ENCODE measurements at regions not wholly inside any gene's neighbourhood (a gene's known extent, or its start where the extent isn't known, plus 50 kb on each side); places are given as distances from the start of the nearest gene placed in this dataset.

- Mint-ChIP-seq H3K9me3 (no peaks in the 10 kb centered on the region), H3K4me3 (no peak overlapping the region), H3K27ac (no peak overlapping the region), H3K4me1 (ENCODE audit: low read depth) (no peaks in the 10 kb centered on the region), H3K36me3 (ENCODE audit: low read depth) (no peaks in the 10 kb centered on the region), H3K27me3 (ENCODE audit: low read depth) (no peaks in the 10 kb centered on the region)
- DNase-seq (ENCODE audit: low spot score): no peak
Measured at GRCh38 chr2:220491670-220492069, 864.2 kb downstream of the SLC4A3 start.

GRCh38 chr2:220493871-220494525 is 866.6 kb downstream of the SLC4A3 start:
- no peak overlapping the region for H3K27ac Mint-ChIP-seq
- no peak for DNase-seq (ENCODE audit: low spot score)
- no peaks in the 10 kb centered on the region for H3K27me3 Mint-ChIP-seq (ENCODE audit: low read depth)
- peaks cover 1% of the 10 kb centered on the region for H3K4me1 Mint-ChIP-seq (ENCODE audit: low read depth)
- no peaks in the 10 kb centered on the region for H3K36me3 Mint-ChIP-seq (ENCODE audit: low read depth)
- no peaks in the 10 kb centered on the region for H3K9me3 Mint-ChIP-seq
- H3K4me3 Mint-ChIP-seq: no peak overlapping the region

GRCh38 chr2:220496513-220496912 is 869.1 kb downstream of the SLC4A3 start:
- Mint-ChIP-seq H3K4me1 (ENCODE audit: low read depth) (peaks cover 2% of the 10 kb centered on the region), H3K27ac (no peak overlapping the region), H3K27me3 (ENCODE audit: low read depth) (no peaks in the 10 kb centered on the region), H3K36me3 (ENCODE audit: low read depth) (no peaks in the 10 kb centered on the region), H3K9me3 (no peaks in the 10 kb centered on the region), H3K4me3 (no peak overlapping the region)
- no peak for DNase-seq (ENCODE audit: low spot score)

GRCh38 chr2:220499225-220499624 is 871.8 kb downstream of the SLC4A3 start:
- Mint-ChIP-seq H3K4me1 (ENCODE audit: low read depth) (peaks cover 2% of the 10 kb centered on the region), H3K36me3 (ENCODE audit: low read depth) (no peaks in the 10 kb centered on the region), H3K9me3 (no peaks in the 10 kb centered on the region), H3K27ac (no peak overlapping the region), H3K4me3 (no peak overlapping the region), H3K27me3 (ENCODE audit: low read depth) (no peaks in the 10 kb centered on the region)
- peak; percentile 8 for DNase-seq (ENCODE audit: low spot score)

GRCh38 chr2:220502539-220502938 is 875.1 kb downstream of the SLC4A3 start:
- no peak overlapping the region for H3K27ac Mint-ChIP-seq
- H3K4me1 Mint-ChIP-seq (ENCODE audit: low read depth): peaks cover 2% of the 10 kb centered on the region
- no peak overlapping the region for H3K4me3 Mint-ChIP-seq
- DNase-seq (ENCODE audit: low spot score): no peak
- H3K36me3 Mint-ChIP-seq (ENCODE audit: low read depth): no peaks in the 10 kb centered on the region
- H3K27me3 Mint-ChIP-seq (ENCODE audit: low read depth): no peaks in the 10 kb centered on the region
- H3K9me3 Mint-ChIP-seq: no peaks in the 10 kb centered on the region

- DNase-seq (ENCODE audit: low spot score): no peak
- Mint-ChIP-seq H3K9me3 (no peaks in the 10 kb centered on the region), H3K4me1 (ENCODE audit: low read depth) (peaks cover 2% of the 10 kb centered on the region), H3K27me3 (ENCODE audit: low read depth) (no peaks in the 10 kb centered on the region), H3K4me3 (no peak overlapping the region), H3K36me3 (ENCODE audit: low read depth) (no peaks in the 10 kb centered on the region), H3K27ac (no peak overlapping the region)
Measured at GRCh38 chr2:220503431-220503830, 876.0 kb downstream of the SLC4A3 start.

GRCh38 chr2:220504938-220505503 is 877.6 kb downstream of the SLC4A3 start:
- Mint-ChIP-seq H3K9me3 (no peaks in the 10 kb centered on the region), H3K27ac (no peak overlapping the region), H3K4me3 (no peak overlapping the region), H3K36me3 (ENCODE audit: low read depth) (no peaks in the 10 kb centered on the region), H3K4me1 (ENCODE audit: low read depth) (no peaks in the 10 kb centered on the region), H3K27me3 (ENCODE audit: low read depth) (no peaks in the 10 kb centered on the region)
- no peak for DNase-seq (ENCODE audit: low spot score)

- no peak overlapping the region for H3K4me3 Mint-ChIP-seq
- H3K27me3 Mint-ChIP-seq (ENCODE audit: low read depth): no peaks in the 10 kb centered on the region
Measured at GRCh38 chr2:220506466-220506865, 879.0 kb downstream of the SLC4A3 start.

GRCh38 chr2:220509096-220509757 is 881.8 kb downstream of the SLC4A3 start:
- Mint-ChIP-seq H3K27me3 (ENCODE audit: low read depth) (no peaks in the 10 kb centered on the region), H3K4me1 (ENCODE audit: low read depth) (no peaks in the 10 kb centered on the region), H3K36me3 (ENCODE audit: low read depth) (no peaks in the 10 kb centered on the region), H3K27ac (no peak overlapping the region), H3K4me3 (no peak overlapping the region), H3K9me3 (no peaks in the 10 kb centered on the region)
- no peak for DNase-seq (ENCODE audit: low spot score)

More at GRCh38 chr2:220506466-220506865, 879.0 kb downstream of the SLC4A3 start:
- DNase-seq (ENCODE audit: low spot score): no peak
- H3K27ac Mint-ChIP-seq: no peak overlapping the region
- no peaks in the 10 kb centered on the region for H3K36me3 Mint-ChIP-seq (ENCODE audit: low read depth)
- H3K4me1 Mint-ChIP-seq (ENCODE audit: low read depth): no peaks in the 10 kb centered on the region
- H3K9me3 Mint-ChIP-seq: no peaks in the 10 kb centered on the region

- DNase-seq (ENCODE audit: low spot score): no peak
- H3K36me3 Mint-ChIP-seq (ENCODE audit: low read depth): no peaks in the 10 kb centered on the region
- no peak overlapping the region for H3K27ac Mint-ChIP-seq
- no peaks in the 10 kb centered on the region for H3K9me3 Mint-ChIP-seq
- no peaks in the 10 kb centered on the region for H3K27me3 Mint-ChIP-seq (ENCODE audit: low read depth)
- no peaks in the 10 kb centered on the region for H3K4me1 Mint-ChIP-seq (ENCODE audit: low read depth)
- no peak overlapping the region for H3K4me3 Mint-ChIP-seq
Measured at GRCh38 chr2:220509966-220510365, 882.5 kb downstream of the SLC4A3 start.

GRCh38 chr2:220510668-220511067 is 883.2 kb downstream of the SLC4A3 start:
- no peak for DNase-seq (ENCODE audit: low spot score)
- Mint-ChIP-seq H3K4me3 (no peak overlapping the region), H3K27ac (no peak overlapping the region), H3K36me3 (ENCODE audit: low read depth) (no peaks in the 10 kb centered on the region), H3K9me3 (no peaks in the 10 kb centered on the region), H3K4me1 (ENCODE audit: low read depth) (no peaks in the 10 kb centered on the region), H3K27me3 (ENCODE audit: low read depth) (no peaks in the 10 kb centered on the region)

GRCh38 chr2:220512419-220512818 is 885.0 kb downstream of the SLC4A3 start:
- Mint-ChIP-seq H3K27ac (no peak overlapping the region), H3K27me3 (ENCODE audit: low read depth) (no peaks in the 10 kb centered on the region), H3K36me3 (ENCODE audit: low read depth) (no peaks in the 10 kb centered on the region), H3K9me3 (no peaks in the 10 kb centered on the region), H3K4me3 (no peak overlapping the region), H3K4me1 (ENCODE audit: low read depth) (no peaks in the 10 kb centered on the region)
- DNase-seq (ENCODE audit: low spot score): no peak

- no peaks in the 10 kb centered on the region for H3K9me3 Mint-ChIP-seq
- DNase-seq (ENCODE audit: low spot score): no peak
- no peak overlapping the region for H3K4me3 Mint-ChIP-seq
- no peaks in the 10 kb centered on the region for H3K27me3 Mint-ChIP-seq (ENCODE audit: low read depth)
- H3K27ac Mint-ChIP-seq: no peak overlapping the region
- no peaks in the 10 kb centered on the region for H3K36me3 Mint-ChIP-seq (ENCODE audit: low read depth)
- H3K4me1 Mint-ChIP-seq (ENCODE audit: low read depth): no peaks in the 10 kb centered on the region
Measured at GRCh38 chr2:220513573-220514288, 886.3 kb downstream of the SLC4A3 start.

GRCh38 chr2:220521551-220521950 is 894.1 kb downstream of the SLC4A3 start:
- H3K36me3 Mint-ChIP-seq (ENCODE audit: low read depth): no peaks in the 10 kb centered on the region

More at GRCh38 chr2:220521551-220521950, 894.1 kb downstream of the SLC4A3 start:
- no peak for DNase-seq (ENCODE audit: low spot score)
- H3K4me1 Mint-ChIP-seq (ENCODE audit: low read depth): no peaks in the 10 kb centered on the region
- no peaks in the 10 kb centered on the region for H3K27me3 Mint-ChIP-seq (ENCODE audit: low read depth)
- H3K4me3 Mint-ChIP-seq: no peak overlapping the region
- no peaks in the 10 kb centered on the region for H3K9me3 Mint-ChIP-seq
- H3K27ac Mint-ChIP-seq: no peak overlapping the region

All from T-helper 2 cell treated with Interferon-gamma antibody and Interleukin-4, amounts not matched to agents 5 μg/mL and 100 μg/mL, for 36 hours (primary cell).